DOHH2 (cell line): ENCODE measurements at regions not wholly inside any gene's neighbourhood (a gene's known extent, or its start where the extent isn't known, plus 50 kb on each side); places are given as distances from the start of the nearest gene placed in this dataset.

ENCODE experiments used
- CTCF ChIP-seq: fragments of 200-600 bp; sonication (generic); IDR thresholded peaks from one replicate; pipeline ENCODE4 v1.5.1; 2014; ENCODE audit warnings: antibody characterized with exemption, mild to moderate bottlenecking, low read depth, low read length; ENCODE audit not compliant: poor library complexity, severe bottlenecking
- EZH2phosphoT487 ChIP-seq: fragments of 200-600 bp; sonication (generic); IDR thresholded peaks from 2 replicates; pipeline ENCODE4 v1.6.1; 2017; ENCODE audit warnings: borderline replicate concordance, mild to moderate bottlenecking, antibody characterized with exemption, low read length, moderate library complexity, mixed read lengths

GRCh38 chr14:30005114-30005808 is 77.6 kb upstream of the PRKD1 start:
- TF ChIP-seq CTCF (peak; percentile 33), EZH2phosphoT487 (no peak)
